ENCODE measurements at regions not wholly inside any gene's neighbourhood (a gene's known extent, or its start where the extent isn't known, plus 50 kb on each side); places are given as distances from the start of the nearest gene placed in this dataset.

GRCh38 chr19:30316000-30316491, 56.1 kb upstream of the ZNF536 start:
- no peak for TF ChIP-seq CTCF (IDR thresholded peaks at IDR 0.05)
- no peak for TF ChIP-seq POLR2A (IDR thresholded peaks at IDR 0.05)

All from esophagus squamous epithelium (tissue), 4 donors.